SK-N-DZ (cell line): ENCODE measurements at regions not wholly inside any gene's neighbourhood (a gene's known extent, or its start where the extent isn't known, plus 50 kb on each side); places are given as distances from the start of the nearest gene placed in this dataset.

Experiments
- DNase-seq: peaks from one replicate; pipeline ENCODE4 v3.0.0-alpha.2; 2015; ENCODE audit warnings: low spot score

DNA sequence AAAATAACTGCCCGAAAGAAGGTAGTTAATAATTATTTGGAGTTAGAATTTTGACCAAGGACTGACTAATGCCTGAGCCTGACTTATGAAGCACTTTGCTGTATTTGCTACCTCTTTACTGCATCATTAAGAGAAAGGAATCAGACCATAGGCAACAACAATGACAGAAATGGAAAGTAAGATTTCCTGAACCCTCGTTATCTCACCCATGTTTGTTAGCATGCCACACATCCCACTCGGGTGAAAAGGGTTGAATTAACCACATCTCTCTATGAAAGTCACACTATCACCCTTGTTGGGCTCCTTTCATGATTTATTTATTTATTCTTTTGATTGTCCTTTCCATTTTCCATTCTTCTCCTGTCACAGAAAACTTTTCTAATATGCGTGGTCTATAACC lies 59.6 kb downstream of the OLIG3 start:
- DNase-seq: no peak

DNA sequence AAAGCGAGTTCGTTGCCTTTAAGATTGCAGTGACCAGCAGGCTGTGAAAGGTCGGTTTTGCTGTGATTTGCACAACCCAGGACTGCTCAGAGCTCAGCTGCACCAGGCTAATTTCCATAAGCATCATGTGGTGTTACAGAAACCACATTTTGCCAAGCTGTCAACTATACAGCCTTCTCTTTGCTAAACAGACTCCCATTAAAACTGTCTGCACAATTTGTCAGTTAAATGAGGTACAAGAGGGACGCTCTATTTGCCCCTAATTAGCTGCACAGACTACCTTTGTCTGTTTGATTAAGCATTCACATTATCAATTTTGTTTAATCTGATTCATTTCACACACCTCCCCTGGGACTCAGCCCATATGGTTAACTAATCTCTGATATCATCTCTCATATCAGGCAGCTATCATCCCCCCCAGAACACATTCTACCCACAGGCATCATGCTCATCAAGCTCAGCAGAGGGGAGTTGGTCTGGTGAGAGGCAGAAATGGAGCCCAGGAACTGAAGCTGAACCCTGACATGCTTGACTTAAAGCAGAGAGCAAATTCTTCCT lies 62.1 kb downstream of the OLIG3 start:
- DNase-seq: no peak

DNA sequence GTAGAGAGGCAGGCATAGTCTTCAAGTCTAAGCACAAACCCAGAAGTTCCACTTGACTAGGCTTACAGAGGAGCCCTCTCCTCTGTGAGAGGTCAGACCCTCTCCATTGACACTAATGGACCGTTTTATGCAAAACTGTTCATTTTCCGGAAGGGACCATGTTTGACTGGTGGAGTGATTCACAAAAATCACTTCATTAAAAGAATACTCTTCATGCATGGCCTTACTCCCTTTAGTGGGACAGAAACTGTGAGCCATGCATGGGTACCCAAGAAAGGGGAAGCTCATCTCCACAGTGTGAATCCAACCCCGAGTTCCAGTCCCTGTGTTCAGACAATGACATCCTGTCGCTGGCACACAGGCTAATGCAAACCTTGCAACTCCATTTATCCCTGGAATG lies 63.2 kb downstream of the OLIG3 start:
- DNase-seq: no peak

DNA sequence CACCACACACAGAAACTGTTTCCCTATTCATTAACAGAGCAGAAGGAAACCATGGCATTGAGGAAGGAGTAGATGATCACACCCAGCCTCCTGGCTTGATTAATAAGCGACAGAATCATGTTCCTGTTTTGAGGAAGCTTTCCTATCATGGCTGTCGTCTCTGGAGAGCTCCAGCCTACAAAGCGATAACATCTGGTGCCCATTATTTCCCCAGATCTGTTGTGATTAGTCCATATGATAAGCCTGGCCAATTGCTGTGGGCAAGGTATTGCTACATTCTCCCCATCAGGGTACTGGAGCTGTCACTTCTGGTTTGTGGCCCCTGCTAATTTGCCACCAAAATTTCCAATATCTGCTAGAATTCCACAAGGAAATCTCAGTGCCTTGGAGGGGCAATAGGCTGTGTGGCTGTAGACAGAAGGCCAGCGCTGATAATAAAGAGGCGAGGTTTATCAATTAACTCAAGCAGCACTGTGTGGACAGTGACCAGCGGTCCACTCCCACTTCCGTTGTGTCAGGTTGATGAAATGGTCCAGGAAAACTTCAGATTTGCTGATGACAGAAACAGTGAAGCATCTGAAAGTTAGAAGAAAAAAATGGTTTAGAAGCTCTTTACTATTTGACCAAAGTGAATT lies 66.4 kb downstream of the OLIG3 start:
- DNase-seq: no peak

DNA sequence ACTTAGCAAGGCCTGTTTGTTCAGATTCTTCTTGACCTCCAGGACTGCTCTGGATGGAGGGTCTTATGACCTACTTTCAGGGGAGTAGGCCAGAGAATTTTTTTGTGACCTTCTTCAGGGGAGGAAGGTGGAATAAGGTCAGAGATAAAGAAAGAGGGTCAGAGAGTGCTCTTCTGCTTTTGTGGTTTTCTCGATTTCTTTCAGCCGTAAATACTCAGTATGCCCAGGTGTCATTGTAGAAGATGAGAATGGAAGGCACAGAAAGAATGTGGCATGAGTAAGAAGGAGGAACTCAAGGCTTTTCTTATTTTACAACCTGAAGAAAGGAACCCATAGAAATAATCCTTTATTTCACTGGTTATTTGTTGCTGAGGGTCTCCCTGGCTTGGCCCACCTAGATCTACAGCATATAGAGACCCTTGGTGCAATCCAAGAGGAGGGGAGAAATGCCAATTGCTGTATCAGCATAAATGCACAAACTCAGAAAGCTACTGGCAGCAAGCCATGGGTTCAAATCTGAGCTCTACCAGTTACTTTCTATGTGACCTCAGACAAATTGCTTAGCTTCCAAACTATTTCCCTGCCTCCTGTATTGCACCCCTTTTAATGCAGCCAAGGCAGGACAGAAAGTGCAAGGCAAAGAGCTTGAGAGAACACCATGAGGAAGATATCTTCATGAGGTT lies 68.0 kb downstream of the OLIG3 start:
- no peak for DNase-seq

DNA sequence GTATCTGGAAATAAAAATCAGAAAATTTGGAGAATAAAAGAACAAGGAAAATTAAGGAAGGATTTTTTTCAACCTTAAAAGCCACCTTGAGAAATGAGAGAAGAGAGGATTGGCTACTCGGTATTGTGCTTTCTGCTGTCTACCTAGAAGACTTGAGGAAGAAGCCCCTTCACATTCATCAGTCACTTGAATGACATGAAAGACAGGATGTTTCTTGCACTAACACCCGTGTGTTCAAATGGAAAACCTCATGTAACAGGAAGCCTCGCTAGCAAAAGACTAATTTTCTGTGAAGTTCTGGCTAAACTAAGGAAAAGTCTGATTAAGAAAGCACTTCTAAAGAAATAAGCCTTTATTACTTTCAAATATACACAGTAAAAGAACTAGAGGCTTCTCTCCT lies 69.9 kb downstream of the OLIG3 start:
- DNase-seq: no peak

DNA sequence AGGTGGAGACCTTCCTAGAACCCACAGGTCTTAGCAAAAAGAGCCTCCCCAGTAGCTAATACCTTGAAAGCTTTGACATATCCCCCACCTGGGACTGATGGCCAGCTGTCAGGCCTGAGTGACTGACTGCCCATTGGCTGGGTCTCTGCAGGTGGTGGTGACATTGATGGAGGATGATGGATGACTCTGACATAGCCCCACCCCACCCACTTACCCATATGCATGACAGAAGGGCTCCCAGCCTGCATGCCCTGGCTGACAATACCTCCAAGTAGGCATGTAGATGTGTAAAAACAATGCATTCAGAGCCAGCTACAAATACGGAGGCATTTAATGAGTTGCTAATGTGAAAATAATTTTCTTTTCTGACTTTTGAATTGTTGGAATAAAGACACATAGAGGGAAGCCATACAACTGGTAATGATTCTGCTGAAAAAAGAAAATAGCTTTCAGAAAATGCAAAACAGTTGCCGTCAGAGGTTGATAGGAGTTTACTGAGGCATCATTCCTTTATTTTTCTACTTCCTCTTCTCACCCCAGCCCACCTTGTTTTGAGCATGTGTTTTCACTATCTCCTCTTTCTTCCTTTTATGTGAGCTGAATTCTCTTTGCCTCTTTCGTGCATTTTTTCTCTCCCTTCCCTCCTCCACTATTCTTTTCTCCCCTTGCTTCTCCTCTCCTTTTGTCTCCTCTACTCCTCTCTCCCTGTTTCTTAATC lies 70.6 kb downstream of the OLIG3 start:
- DNase-seq: no peak

DNA sequence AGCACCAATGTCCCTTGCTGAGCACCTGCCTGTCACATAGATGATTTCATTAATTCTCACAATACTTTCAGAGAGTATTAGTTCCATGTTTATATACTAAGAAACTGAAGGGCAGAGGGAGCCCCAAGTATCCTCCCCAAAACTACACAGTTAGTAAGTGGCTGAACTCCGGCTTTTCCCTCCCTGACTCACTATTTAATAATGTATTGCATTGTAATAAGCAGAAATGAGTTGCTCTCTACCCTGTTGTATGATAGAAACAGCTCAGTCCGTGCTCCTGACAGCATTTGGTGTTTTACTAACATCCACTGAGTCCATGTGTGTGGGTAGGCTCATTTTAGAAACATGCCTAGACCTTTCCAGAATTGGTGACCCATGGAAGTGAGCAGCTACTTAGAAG lies 76.8 kb downstream of the OLIG3 start:
- no peak for DNase-seq

DNA sequence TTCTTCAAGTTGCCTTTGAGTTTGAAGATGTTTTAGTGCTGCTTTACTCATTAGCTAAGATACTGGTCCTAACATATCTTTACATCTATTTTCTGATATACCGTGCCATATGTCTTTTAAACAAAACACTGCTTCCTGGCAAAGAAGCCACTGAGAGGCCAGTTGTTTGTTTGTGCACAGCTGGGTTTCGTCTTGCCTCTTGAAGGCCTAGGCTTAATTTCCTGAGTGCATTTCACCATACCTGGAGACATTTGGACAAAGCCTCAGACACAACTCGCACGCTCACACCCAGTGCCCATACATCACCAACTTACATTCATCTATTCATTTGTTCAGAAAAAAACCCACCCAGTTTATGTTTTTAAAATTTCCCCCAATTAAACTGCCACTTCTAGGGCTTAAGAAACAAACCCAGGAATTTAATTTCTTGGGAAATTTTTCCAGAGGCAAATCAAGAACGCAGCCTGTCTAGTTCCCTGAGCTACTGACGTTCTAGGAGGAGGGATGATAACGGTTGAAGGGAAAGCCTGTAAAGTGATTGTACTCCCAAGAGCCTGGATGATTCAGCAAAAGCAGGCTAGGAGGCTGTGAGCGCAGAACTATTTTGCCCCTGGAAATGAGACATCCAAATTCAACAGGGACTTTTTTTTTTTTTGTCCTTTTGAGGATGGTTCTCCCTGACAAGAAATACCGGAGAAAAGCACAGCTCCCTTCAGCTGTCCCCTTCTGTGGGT lies 77.7 kb downstream of the OLIG3 start:
- DNase-seq: no peak

DNA sequence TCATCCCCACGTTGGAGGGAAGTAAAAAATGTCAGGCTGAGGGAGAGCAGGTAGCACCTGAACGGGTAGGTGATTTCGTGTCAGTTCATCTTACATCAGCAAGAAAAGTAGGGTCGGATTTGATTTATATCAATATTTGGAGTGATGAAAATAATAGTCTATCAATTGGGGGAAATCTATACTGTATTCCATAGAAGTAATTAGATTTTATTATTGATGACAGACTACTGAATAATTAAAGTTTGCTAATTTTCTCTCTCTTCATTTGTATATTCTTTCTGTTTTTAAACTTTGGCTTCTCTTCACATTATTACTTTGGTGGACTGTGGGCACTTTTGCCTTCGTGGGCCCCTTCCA lies 78.4 kb downstream of the OLIG3 start:
- no peak for DNase-seq

DNA sequence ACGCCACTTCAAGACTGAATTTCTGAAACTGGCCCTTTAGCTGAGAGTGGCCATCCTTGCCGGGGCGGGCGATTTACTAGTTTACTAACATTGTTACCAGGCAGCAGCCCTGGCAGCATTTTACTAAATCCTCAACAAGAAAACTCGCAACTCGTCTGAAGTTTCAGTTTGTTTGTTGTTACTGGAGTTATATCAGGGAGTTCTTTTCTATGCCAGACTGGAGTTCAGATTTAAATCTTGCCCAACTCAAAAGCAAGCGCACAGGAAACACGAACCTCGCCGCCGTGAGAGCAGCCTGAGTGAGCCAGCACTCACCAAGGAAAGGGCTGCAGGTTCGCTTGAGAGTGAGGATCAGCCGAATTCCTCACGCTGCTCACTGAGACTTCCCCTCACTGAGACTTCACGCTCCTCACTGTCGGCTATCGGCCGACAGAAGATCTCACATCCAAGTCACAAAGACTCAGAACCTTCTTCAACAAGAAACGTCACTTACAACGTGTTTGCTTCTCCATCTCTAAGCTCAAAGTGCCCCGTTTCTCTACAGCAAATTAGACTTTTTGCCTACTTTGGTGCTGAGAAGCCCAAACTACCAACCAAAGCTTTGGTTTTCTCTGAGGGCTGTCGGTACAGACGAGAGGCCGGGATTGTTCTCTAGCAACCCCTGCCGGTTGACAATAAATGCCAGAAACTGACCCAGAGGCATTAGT lies 78.9 kb downstream of the OLIG3 start:
- DNase-seq: peak; percentile 11

DNA sequence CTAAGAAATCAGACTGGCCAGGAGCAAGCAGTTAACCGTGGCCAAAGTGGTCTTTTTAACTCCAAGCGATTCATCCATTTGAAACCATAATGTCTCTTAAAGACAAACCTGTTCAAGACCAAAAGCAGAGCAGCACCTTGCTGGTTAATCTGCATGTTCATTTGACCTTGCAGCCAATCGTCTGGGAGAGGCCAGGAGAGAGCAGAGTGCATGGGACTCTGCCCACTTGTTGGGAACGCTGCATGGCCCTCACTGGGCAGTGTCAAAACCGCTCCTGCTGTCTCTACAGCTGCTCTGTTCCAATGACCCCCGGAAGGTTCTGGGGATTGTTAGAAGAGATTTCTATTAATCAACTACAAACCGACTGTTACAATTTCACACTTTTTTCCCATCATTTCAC lies 79.6 kb downstream of the OLIG3 start:
- no peak for DNase-seq

DNA sequence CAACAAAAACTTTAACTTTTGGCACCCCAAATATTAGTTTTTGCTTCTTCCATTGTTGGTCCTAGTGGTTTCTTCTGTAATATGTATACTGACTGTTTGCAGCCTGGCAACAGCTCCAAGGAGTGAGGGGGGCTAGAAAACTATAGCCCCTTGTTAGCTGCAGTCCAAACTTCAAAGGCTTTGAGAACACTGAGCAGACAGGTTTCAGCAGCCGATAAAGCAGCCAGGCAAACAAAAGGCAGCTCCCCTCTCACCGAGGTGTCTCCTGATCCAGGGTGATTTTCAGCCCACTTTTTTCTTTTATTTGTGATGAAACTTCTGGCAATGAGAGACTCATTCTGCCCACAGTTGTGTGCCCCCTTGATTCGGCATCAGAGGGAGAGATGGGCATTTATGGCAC lies 80.7 kb downstream of the OLIG3 start:
- no peak for DNase-seq

DNA sequence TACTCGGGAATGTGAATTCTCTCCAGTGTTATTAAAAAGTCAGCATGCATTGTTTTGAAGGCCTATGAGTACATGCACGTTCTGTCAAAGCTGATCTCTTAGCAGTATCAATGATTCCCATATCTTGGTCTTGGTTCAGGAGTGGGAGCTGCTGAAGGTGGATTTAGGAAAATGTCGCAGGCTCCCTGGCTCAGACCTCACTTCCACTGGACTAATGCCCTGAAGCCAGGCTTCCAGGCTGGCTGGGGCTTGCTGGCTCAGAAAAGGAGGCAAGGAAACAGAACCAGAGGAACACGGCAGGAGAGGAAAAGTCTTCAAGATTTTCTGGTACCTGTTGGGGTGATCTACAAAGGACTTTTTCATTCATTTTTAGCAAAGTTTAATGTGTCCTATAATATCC lies 81.6 kb downstream of the OLIG3 start:
- no peak for DNase-seq

DNA sequence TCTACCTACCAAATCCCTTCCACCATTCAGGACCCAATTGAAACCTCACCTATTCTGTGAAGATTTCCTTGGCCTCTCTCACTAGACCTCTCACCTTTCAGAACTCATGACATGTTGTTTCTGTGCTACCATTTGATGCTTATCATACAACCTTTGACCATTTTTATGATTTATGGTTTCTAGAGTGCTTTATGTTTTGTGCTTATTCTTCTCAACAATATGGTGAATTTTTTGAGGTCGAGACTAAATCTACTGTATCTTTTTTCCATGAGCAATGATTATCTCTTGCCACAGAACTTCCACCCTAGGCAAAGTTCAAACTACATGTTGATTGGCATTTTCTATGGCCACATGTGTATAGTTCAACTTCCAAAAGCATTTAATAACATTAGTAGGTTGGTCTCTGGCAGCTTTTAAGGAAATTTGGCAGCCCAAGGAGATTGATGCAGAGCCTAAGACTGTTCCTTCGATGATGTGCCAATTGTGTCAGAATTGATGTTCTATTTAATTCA lies 84.9 kb downstream of the OLIG3 start:
- no peak for DNase-seq

DNA sequence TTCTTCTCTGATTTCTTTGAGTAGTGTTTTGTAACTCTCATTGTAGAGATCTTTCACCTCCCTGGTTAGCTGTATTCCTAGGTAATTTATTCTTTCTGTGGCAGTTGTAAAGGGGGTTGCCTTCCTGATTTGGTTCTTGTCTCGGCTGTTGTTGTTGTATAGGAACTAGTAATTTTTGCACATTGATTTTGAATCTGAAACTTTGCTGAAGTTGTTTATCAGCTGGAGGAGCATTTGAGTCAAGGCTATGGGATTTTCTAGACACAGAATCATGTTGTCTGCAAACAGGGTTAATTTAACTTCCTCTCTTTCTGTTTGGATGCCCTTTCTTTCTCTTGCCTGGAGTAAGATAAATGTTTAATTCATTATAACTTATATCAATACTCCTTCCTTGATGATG lies 86.4 kb downstream of the OLIG3 start:
- DNase-seq: no peak

DNA sequence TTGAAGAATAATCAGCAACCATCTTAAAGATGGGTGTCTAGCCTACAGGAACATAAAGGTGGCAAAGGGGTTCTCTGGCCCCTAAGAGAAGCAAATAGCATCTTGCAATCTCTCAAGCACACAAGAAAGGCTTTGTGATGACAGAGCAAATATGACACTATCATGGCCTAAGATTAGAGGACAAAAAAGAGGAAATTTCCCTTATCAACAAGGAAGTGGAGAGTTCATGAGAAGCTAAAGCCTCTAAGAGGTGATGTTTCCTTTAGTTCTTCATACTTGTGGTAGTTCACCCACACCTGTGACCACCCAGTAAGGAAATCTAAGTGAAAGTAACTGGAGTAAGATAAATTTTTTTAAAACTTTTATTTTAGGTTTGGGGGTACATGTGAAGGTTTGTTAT lies 88.4 kb downstream of the OLIG3 start:
- no peak for DNase-seq

DNA sequence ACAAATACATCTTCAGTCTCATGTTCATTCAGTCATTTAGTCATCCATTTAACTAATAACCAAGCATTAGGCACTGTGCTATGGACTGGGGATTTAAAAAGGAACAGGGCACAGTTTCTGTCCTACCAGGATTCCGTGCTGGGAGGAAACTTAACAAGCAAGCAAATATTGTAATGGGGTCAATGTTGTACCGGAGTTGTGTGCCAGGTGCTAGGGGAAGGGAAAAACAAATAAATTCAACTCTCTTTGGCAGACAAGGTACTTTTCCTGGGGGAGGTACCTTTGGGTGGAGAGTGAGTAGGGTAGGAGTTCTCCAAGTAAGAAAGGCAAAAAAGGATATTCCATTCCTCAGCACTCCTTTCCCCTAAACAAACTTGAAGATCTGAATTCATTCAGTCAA lies 90.3 kb downstream of the OLIG3 start:
- DNase-seq: no peak

DNA sequence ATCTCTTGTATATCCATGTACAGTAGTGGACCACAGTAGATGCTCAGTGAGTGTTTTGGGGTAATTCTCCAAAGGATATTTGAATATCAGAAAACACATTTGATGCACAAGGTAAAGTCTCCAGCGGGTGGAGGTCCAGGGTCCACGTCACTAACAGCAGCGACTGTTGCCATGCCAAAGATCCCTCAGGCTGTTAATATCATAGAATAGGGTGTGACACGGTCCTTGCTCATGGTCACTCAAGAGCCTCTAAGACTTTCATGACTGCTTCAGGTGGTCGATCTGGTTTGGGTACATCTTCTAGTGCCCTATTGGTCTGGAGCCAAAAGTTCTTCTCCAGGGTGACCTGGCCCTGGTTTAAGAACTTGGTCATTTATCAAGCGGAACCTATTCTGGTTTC lies 90.8 kb downstream of the OLIG3 start:
- DNase-seq: no peak

DNA sequence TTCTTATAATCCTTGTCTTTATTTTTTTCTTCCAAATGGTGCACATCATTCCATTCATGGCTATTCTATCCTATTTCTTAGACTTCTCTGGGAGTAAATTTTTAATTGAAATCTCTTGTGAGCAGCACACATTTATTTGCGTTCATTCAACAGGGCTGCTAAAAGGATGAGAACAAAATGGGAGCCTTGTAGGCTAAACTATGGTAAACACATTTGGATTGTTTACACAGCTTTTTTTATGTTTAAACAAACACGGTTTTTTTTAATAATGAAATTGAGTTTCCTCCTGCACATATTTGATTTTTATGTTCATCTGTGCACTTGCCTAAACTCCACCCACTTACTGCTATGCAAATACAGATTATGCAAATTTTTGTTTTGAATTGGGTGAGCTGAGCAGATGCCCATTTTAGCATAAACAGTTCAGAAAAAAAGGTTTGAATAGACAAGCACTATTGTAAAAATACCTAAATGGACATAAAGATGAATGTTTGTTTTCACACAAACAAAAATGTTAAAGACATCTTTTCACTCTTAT lies 92.0 kb downstream of the OLIG3 start:
- no peak for DNase-seq

DNA sequence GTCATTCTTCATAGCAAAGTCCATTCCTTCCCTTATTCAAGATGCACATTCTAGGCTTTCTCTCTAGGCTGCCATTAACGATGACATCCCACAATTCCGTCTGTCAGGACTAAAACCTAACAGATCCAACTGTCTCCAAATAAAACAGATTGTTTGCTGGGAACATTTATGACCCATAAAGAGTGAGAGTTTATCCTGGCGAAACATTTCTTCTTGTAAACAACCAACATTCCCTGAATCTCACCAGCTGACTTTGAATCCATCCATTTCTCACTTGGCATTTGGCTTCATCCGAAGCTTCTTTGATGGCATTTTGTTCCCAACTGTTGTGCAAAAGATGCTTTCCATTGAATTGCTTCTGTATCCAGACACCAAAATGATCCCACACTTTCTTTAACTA lies 93.1 kb downstream of the OLIG3 start:
- no peak for DNase-seq
